Sigmoid colon (tissue), 4 donors: ENCODE measurements at regions not wholly inside any gene's neighbourhood (a gene's known extent, or its start where the extent isn't known, plus 50 kb on each side); places are given as distances from the start of the nearest gene placed in this dataset.

Source experiments
- CTCF ChIP-seq, 4 experiments: fragments of 450-650 bp in 3 of 4; fragments of 200-600 bp in 1 of 4; IDR thresholded peaks; one replicate each; pipeline ENCODE4 v1.5.1; 2016 to 2019; ENCODE audit warnings: antibody characterized with exemption in 4 of 4, mild to moderate bottlenecking in 3 of 4, moderate library complexity in 2 of 4
- POLR2AphosphoS5 ChIP-seq, 4 donors: sonication (generic); formaldehyde crosslinking; IDR thresholded peaks; one replicate each; pipeline ENCODE4 v1.6.1; 2017; ENCODE audit warnings: antibody characterized with exemption in 4 of 4

- TF ChIP-seq POLR2AphosphoS5 (IDR thresholded peaks at IDR 0.05) (no peak), CTCF (IDR thresholded peaks at IDR 0.05) (peak in 3 of 4 experiments; percentile 47 to 61 (median 49))
These were observed 69.2 kb upstream of the COL6A5 start for GRCh38 chr3:130276203-130276803.
